Prostate gland (tissue), 2 donors: ENCODE measurements at regions not wholly inside any gene's neighbourhood (a gene's known extent, or its start where the extent isn't known, plus 50 kb on each side); places are given as distances from the start of the nearest gene placed in this dataset.

Experiments used
- DNase-seq: peaks from one replicate; pipeline ENCODE4 v3.0.0-alpha.2; 2019; ENCODE audit warnings: low spot score
- H3K27ac ChIP-seq, 2 donors: fragments of 200-600 bp; sonication (generic); 2 replicates each; pipeline ENCODE4 v1.5.1; 2017 to 2019
- H3K27me3 ChIP-seq: fragments of 200-600 bp; sonication (generic); replicated peaks from 2 replicates; pipeline ENCODE4 v1.5.1; 2019; ENCODE audit not compliant: insufficient read depth
- H3K36me3 ChIP-seq, 2 donors: fragments of 200-600 bp; sonication (generic); 1 replicate in 1 of 2; 2 replicates in 1 of 2; pipeline versions ENCODE4 v1.5.1 to v1.8.1; 2017 to 2019
- H3K4me1 ChIP-seq: fragments of 200-600 bp; sonication (generic); replicated peaks from 2 replicates; pipeline ENCODE4 v1.5.1; 2019
- H3K4me3 ChIP-seq, 2 donors: fragments of 200-600 bp; sonication (generic); 2 replicates each; pipeline ENCODE4 v1.5.1; 2017 to 2019
- H3K9me3 ChIP-seq: fragments of 200-600 bp; sonication (generic); 2 replicates; pipeline ENCODE4 v1.5.1; 2017
- POLR2A ChIP-seq: fragments of 450-650 bp; IDR thresholded peaks from one replicate; pipeline ENCODE4 v1.6.1; 2016; ENCODE audit warnings: antibody characterized with exemption, mild to moderate bottlenecking
- POLR2AphosphoS5 ChIP-seq: sonication (generic); formaldehyde crosslinking; IDR thresholded peaks from one replicate; pipeline ENCODE4 v1.6.1; 2017; ENCODE audit warnings: antibody characterized with exemption
- WGBS: methylation state at CpG from one replicate; pipeline ENCODE4 v1.1.5; 2018; 5-methylcytosine and 5-hydroxymethylcytosine counted together
- intact Hi-C: fragments of 100-400 bp; cut with DNase I; formaldehyde crosslinking; loops from one replicate; pipeline ENCODE4 v1.14.2; 2022
- TF ChIP-seq, protein P1 (sequence below), 4 experiments: fragments of 200-600 bp in 2 of 4; fragments of 450-650 bp in 2 of 4; sonication (generic) in 2 of 4; IDR thresholded peaks; 1 replicate in 3 of 4; 2 replicates in 1 of 4; pipeline ENCODE4 v1.5.1; 2016 to 2019; ENCODE audit warnings: antibody characterized with exemption in 4 of 4, mild to moderate bottlenecking in 2 of 4, moderate library complexity in 2 of 4

DNA sequence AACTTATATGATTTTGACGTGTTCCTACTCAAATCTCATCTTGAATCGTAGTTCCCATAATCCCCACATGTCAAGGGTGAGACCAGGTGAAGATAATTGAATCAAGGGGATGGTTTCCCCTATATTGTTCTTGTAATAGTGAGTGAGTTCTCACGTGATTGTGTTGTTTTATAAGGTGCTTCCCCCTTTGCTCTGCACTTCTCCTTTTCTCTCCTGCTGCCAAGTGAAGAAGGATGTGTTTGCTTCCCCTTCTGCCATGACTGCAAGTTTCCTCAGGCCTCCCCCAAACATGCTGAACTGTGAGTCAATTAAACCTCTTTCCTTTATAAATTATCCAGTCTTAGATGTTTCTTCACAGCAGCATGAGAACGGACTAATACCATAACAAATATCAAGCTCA, 83.2 kb downstream of the MANEA start:
- Histone ChIP-seq H3K36me3 (no peaks in the 10 kb centered on the region), H3K4me3 (no peak overlapping the region), H3K9me3 (no peaks in the 10 kb centered on the region), H3K27ac (no peak overlapping the region), H3K27me3 (no peaks in the 10 kb centered on the region), H3K4me1 (no peaks in the 10 kb centered on the region)
- WGBS: 64% methylated on average over 4 of the region's 4 CpGs
- intact Hi-C loops: no loop called here
- TF ChIP-seq POLR2AphosphoS5 (no peak), POLR2A (no peak)
- TF ChIP-seq, protein P1, sequence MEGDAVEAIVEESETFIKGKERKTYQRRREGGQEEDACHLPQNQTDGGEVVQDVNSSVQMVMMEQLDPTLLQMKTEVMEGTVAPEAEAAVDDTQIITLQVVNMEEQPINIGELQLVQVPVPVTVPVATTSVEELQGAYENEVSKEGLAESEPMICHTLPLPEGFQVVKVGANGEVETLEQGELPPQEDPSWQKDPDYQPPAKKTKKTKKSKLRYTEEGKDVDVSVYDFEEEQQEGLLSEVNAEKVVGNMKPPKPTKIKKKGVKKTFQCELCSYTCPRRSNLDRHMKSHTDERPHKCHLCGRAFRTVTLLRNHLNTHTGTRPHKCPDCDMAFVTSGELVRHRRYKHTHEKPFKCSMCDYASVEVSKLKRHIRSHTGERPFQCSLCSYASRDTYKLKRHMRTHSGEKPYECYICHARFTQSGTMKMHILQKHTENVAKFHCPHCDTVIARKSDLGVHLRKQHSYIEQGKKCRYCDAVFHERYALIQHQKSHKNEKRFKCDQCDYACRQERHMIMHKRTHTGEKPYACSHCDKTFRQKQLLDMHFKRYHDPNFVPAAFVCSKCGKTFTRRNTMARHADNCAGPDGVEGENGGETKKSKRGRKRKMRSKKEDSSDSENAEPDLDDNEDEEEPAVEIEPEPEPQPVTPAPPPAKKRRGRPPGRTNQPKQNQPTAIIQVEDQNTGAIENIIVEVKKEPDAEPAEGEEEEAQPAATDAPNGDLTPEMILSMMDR (IDR thresholded peaks at IDR 0.05): no peak
- no peak for DNase-seq

DNA sequence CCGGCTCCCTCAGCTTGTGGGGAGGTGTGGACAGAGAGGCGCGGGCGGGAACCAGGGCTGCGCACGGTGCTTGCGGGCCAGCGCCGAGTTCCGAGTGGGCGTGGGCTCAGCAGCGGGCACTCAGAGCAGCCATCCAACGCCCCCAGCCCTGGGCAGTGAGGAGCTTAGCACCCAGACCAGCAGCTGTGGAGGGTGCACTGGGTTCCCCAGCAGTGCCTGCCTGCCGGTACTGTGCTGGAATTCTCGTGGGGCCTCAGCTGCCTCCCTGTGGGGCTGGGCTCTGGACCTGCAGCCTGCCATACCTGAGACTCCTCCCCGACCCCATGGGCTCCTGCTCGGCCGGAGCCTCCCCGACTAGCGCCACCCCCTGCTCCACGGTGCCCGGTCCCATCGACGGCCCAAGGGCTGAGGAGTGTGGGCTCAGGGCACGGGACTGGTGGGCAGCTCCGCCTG, 92.7 kb downstream of the MANEA start:
- H3K36me3 ChIP-seq: no peaks in the 10 kb centered on the region

DNA sequence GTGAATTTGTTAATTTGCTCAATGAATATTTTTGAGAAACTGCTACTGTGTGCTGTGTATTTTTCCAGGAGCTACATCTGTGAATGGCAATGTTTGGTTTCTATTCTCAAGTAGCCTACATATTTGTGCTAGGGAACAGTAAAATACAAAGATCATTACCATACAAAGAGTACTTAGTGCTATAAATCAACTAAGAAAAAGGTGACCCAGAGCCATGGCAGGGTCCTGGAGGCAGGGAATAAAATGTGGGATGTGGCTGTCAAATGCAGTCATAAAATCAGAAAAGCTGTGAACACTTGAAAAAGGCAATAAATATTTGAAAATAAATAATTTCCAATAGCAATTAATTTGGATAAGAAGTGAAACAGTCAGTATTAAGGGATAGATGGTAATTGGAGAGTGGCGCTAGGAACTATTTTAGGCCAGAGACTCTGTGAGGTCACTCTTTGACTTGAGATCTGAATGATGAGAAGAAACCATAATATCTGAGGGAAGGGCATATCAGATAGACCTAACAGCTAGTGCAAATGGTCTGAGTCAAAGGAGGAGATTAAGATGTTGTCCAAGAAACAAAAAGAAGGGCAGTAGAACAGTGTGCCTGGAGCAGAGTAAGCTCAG, 98.8 kb downstream of the MANEA start:
- Histone ChIP-seq H3K36me3 (no peaks in the 10 kb centered on the region), H3K9me3 (no peaks in the 10 kb centered on the region), H3K27ac (no peak overlapping the region), H3K4me3 (no peak overlapping the region), H3K4me1 (no peaks in the 10 kb centered on the region), H3K27me3 (no peaks in the 10 kb centered on the region)
- DNase-seq: no peak
- TF ChIP-seq POLR2A (no peak), POLR2AphosphoS5 (no peak)
- TF ChIP-seq, protein P1 (IDR thresholded peaks at IDR 0.05): no peak
- intact Hi-C loops: no loop called here
- 89% methylated on average over 1 of the region's 1 CpG for WGBS

More for the DNA sequence above, 92.7 kb downstream of the MANEA start:
- TF ChIP-seq, protein P1 (IDR thresholded peaks at IDR 0.05): no peak
- TF ChIP-seq POLR2AphosphoS5: no peak
- no peak for TF ChIP-seq POLR2A
- Histone ChIP-seq H3K27ac (no peak overlapping the region), H3K4me3 (no peak overlapping the region), H3K4me1 (no peaks in the 10 kb centered on the region), H3K27me3 (no peaks in the 10 kb centered on the region), H3K9me3 (no peaks in the 10 kb centered on the region)
- 95% methylated on average over 23 of the region's 26 CpGs for WGBS
- DNase-seq: no peak
- intact Hi-C loops: no loop called here

DNA sequence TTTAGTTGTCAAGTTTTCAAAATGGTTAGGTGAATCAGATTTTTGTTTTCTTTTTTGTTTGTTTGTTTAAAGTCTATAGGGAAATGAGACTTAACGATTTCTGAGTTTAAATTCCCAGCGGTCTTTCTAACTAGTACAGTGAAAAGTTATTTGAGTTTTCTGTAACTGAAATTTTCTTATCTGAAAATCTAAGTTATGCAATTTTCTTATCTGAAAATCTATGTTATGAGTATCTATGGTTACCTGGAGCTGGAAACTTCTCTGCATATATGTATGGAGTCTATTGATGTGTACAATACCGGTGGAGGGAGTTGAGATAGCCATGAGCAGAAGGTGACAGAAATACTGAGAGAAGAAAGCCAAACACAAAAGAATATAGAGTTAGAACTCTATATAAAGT, 102.6 kb downstream of the MANEA start:
- H3K9me3 ChIP-seq: no peaks in the 10 kb centered on the region
- H3K27me3 ChIP-seq: no peaks in the 10 kb centered on the region
- 79% methylated on average over 3 of the region's 3 CpGs for WGBS
- no peaks in the 10 kb centered on the region for H3K36me3 ChIP-seq
- TF ChIP-seq POLR2A: no peak
- TF ChIP-seq, protein P1 (IDR thresholded peaks at IDR 0.05): no peak
- TF ChIP-seq POLR2AphosphoS5: no peak
- no peaks in the 10 kb centered on the region for H3K4me1 ChIP-seq
- intact Hi-C loops: no loop called here
- H3K27ac ChIP-seq: no peak overlapping the region
- H3K4me3 ChIP-seq: no peak overlapping the region
- no peak for DNase-seq

GRCh38 chr6:95681736-95682135, 104.4 kb downstream of the MANEA start:
- no peaks in the 10 kb centered on the region for H3K27me3 ChIP-seq
- no peak overlapping the region for H3K4me3 ChIP-seq
- H3K4me1 ChIP-seq: no peaks in the 10 kb centered on the region
- no peak overlapping the region for H3K27ac ChIP-seq
- H3K36me3 ChIP-seq: no peaks in the 10 kb centered on the region
- intact Hi-C loops: no loop called here
- TF ChIP-seq, protein P1 (IDR thresholded peaks at IDR 0.05): no peak
- TF ChIP-seq POLR2AphosphoS5: no peak
- no peak for TF ChIP-seq POLR2A
- no peaks in the 10 kb centered on the region for H3K9me3 ChIP-seq
- 38% methylated on average over 2 of the region's 2 CpGs for WGBS
- no peak for DNase-seq
